ENCODE measurements at regions not wholly inside any gene's neighbourhood (a gene's known extent, or its start where the extent isn't known, plus 50 kb on each side); places are given as distances from the start of the nearest gene placed in this dataset.
"Not testable (repeated sequence)": the region's sequence is repeated elsewhere in the genome, so short reads cannot be mapped to it uniquely, and the experiment has no call there.

DNA sequence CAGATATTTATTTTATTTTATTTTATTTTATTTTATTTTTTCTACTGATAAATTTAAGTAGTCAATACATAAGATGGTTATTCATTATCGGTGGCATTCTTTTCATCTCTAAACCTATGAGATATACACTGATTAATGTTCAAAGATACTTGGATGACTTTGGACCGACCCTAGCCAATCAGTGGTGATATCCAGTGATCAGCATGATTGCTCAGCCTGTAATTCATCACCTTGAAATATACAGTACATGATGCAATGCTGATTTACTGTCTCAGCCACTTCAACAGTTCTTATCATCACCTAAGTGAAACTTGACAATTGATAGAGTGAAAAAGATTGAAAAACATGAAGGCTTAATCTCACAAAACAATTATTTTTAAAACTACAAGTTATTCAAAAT, 1651.0 kb downstream of the REEP3 start:
- in situ Hi-C loops (cut with MboI; ENCODE audit: low sequenced_read_pairs) = no loop called here

GRCh38 chr10:65176994-65177393, 1655.8 kb downstream of the REEP3 start:
- in situ Hi-C loops (cut with MboI; ENCODE audit: low sequenced_read_pairs) = no loop called here

GRCh38 chr10:65183236-65183635, 1662.0 kb downstream of the REEP3 start:
- in situ Hi-C loops (cut with MboI; ENCODE audit: low sequenced_read_pairs) = no loop called here

GRCh38 chr10:65186668-65187067, 1665.5 kb downstream of the REEP3 start:
- in situ Hi-C loops (cut with MboI; ENCODE audit: low sequenced_read_pairs) = not testable (repeated sequence)

GRCh38 chr10:65194126-65194525, 1672.9 kb downstream of the REEP3 start:
- in situ Hi-C loops (cut with MboI; ENCODE audit: low sequenced_read_pairs) = no loop called here

DNA sequence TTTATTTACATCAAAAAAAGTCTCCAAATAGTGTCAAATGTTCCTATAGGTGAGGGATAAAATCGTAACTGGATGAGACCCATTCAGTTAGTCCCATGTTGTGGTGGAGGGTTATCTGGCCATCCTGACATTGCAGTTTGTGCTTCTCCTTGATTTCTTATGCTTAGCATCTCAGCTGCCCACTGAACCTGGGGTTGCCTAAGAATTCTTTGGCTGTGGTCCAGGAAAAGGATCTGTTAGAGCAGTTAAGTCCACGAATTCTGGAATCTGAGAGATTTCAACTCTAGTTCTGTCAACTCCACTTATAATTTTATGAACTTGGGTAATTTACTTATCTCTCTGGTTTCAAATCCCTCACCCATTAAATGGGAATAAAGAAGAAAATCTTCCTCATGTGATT, 1673.4 kb downstream of the REEP3 start:
- in situ Hi-C loops (cut with MboI; ENCODE audit: low sequenced_read_pairs) = no loop called here

DNA sequence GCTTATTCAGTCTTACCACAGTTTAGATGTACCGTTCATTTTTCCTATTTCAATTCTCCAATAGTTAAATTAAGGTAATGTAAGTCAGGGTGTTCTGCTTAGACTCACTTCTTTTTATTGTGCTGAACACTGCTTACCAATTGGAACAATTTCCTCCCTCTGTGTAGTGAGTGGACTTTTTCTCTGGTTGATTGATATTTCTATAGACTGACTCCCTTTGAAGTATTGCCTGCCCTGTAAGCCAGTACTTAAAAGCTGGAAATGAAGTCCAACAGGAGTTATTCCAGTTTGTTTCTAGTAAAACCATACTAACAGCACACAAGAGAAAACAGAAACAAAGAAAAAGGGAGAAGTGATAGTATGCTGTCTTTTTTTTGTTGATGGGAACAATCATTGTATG, 1674.9 kb downstream of the REEP3 start:
- in situ Hi-C loops (cut with MboI; ENCODE audit: low sequenced_read_pairs) = no loop called here

DNA sequence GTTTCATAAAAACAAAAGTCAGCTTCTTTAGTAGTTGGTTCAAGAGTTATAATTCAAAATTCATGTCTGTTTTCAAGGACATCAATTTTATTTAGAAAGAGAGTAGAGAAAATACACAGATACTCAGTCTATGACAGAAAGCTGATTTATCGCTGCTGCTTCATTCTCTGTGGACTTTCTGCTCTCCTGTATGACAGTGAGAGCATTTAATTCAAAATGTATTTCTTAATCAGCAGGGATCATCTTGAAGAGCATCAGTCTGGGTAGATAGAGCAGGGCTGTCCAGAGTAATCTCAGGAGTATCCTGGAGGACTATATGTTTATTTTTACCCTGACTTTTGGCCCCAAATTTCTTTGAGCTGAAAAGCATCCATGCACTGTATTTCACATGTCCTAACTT, 1676.7 kb downstream of the REEP3 start:
- in situ Hi-C loops (cut with MboI; ENCODE audit: low sequenced_read_pairs) = no loop called here

DNA sequence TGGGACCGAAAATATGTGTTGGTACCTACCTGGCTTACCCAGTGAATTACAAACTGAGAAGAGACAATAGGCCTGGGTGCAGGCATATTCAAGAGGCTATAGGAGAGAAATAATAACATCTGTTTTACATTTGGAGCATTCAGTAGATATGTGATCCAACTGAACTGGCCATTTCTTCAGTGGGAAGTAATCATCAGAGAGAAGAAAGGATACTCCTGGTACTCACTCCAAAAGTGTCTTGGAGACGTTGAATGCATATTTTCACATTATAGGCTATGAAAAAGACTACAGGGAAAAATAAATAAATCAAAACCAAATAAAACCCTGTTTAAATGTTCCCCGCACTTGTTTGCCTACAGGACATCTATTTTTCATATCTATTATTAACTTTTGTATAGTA, 1680.3 kb downstream of the REEP3 start:
- in situ Hi-C loops (cut with MboI; ENCODE audit: low sequenced_read_pairs) = no loop called here

GRCh38 chr10:65204999-65205398, 1683.8 kb downstream of the REEP3 start:
- in situ Hi-C loops (cut with MboI; ENCODE audit: low sequenced_read_pairs) = no loop called here

DNA sequence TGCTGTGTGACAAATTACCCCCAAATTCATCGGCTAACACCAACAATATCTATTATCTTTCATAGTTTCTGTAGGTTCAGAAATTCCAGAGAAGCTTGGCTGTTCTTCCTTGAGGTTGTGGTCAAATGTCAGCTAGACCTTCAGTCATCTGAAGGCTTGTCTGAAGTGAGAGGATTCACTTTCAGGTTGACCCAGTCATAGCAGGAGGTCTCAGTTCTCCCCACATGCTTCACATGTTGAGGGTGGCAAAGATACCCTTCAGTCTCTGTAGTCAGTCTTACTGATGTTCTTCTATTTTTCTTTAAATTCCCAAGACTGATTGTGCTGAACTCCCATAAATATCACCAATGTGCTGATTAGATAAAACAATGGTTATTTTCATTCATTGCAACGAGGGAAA, 1692.0 kb downstream of the REEP3 start:
- in situ Hi-C loops (cut with MboI; ENCODE audit: low sequenced_read_pairs) = no loop called here

GRCh38 chr10:65219444-65219843, 1698.2 kb downstream of the REEP3 start:
- in situ Hi-C loops (cut with MboI; ENCODE audit: low sequenced_read_pairs) = no loop called here

GRCh38 chr10:65231148-65231547, 1694.7 kb upstream of the LRRTM3 start:
- in situ Hi-C loops (cut with MboI; ENCODE audit: low sequenced_read_pairs) = no loop called here

GRCh38 chr10:65234261-65234660, 1691.6 kb upstream of the LRRTM3 start:
- in situ Hi-C loops (cut with MboI; ENCODE audit: low sequenced_read_pairs) = no loop called here

GRCh38 chr10:65235266-65235665, 1690.6 kb upstream of the LRRTM3 start:
- in situ Hi-C loops (cut with MboI; ENCODE audit: low sequenced_read_pairs) = no loop called here

DNA sequence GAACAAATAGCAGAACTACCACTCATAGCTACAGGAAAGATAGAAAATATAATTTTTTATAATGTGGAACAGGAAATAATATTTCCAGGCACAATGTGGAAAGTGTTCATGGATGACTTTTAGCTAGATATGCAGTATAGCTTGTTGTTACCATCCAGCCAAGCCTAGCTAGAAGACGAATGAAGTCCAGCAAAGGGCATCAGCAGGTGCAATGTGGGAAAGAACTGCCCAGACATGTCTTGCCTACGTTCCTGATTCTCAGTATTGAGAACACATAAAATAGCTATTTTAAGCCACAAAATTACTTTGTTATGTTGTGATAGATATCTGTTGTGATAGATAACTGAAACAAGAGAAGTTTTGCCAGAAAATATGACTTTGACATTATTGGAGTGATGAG, 1690.0 kb upstream of the LRRTM3 start:
- in situ Hi-C loops (cut with MboI; ENCODE audit: low sequenced_read_pairs) = no loop called here

DNA sequence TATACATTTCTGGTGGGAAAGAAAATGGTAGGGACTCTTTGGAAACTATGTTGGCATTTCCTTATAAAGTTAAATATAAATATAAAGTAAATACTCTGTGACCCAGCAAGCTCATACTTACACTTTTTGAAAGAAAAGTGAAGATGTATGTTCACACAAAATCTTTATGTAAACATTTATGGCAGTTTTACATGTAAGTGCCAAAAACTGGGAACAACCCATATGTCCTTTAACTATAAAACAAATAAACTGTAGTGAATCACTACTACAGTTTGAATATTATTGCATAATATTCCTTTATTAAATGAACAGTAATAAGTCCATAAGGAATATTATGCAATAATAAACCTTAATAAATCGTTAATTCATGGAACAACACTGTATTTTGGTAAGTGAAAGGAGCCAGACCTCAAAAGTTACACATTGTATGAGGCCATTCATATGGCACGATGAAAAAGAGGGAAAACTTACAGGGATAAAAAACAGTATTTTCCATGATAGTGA, 1660.3 kb upstream of the LRRTM3 start:
- in situ Hi-C loops (cut with MboI; ENCODE audit: low sequenced_read_pairs) = no loop called here

GRCh38 chr10:65269551-65269950, 1656.3 kb upstream of the LRRTM3 start:
- in situ Hi-C loops (cut with MboI; ENCODE audit: low sequenced_read_pairs) = not testable (repeated sequence)

DNA sequence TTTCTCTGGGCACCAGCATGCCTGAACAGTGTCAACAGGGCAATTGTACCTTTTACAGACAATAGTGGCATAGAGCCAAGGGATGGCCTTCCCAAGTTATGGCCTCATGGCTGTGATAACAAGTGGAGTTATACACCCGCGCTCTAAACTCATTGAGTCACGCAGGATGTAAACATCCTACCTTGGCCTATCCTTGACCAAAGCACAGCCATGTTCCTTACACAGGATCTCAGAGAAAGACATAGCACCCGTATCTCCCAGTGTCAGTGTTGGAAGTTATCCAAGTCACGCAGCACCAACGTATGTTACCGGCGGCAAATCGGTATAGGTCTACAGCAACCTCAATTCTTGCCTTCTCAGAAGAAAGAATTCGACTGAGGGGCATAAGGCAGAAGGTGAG, 1654.9 kb upstream of the LRRTM3 start:
- in situ Hi-C loops (cut with MboI; ENCODE audit: low sequenced_read_pairs) = no loop called here

GRCh38 chr10:65273115-65273514, 1652.7 kb upstream of the LRRTM3 start:
- in situ Hi-C loops (cut with MboI; ENCODE audit: low sequenced_read_pairs) = no loop called here

DNA sequence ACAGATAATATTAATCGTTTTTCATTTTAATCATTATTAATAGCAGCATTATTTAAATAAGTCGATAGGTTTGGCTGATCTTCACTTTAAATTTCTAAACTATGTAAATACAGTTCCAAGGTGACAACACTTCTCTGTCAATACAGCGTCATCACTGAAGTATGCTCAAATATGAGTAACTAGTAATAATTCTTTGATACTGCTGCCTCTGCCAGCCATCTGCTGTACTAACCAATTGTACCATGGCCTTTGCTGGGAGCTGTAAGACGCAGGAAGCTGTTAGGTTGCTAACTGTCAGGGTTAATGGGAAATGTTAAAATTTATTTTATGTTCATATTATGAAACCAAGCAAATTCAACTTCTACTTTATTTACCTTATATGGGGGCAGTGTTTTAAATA, 1650.5 kb upstream of the LRRTM3 start:
- in situ Hi-C loops (cut with MboI; ENCODE audit: low sequenced_read_pairs) = no loop called here

DNA sequence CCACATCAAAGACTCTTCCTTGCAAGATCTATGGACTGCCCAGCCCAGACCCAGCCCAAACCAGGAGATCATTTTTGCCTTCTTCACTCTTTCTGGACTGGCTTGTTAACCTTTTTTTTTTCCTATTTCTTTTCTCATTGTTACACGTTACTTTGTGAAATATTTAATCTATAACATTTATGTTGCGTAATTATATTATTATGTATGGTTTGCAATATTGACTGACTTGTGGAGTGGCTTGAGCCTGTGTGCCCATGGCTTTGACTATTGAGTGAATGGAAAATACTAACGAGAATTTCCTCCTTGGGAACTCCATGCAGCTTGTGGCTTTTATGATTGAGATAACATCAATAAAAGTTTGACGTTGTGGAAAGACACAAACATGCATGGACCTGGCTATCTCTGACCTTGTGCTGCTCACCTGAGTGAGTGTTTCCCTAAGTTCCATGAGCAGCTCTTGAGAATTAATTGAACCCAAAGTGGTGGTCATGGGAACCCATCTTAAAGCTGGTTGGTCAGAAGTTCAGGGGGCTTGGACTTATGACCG, 1641.3 kb upstream of the LRRTM3 start:
- in situ Hi-C loops (cut with MboI; ENCODE audit: low sequenced_read_pairs) = no loop called here

GRCh38 chr10:65285726-65286125, 1640.1 kb upstream of the LRRTM3 start:
- in situ Hi-C loops (cut with MboI; ENCODE audit: low sequenced_read_pairs) = not testable (repeated sequence)
